Neural progenitor cell (in vitro differentiated cells): ENCODE measurements at regions not wholly inside any gene's neighbourhood (a gene's known extent, or its start where the extent isn't known, plus 50 kb on each side); places are given as distances from the start of the nearest gene placed in this dataset.

Experiments used
- DNase-seq: peaks from one replicate; pipeline ENCODE4 v3.0.0-alpha.2; 2016; ENCODE audit warnings: low spot score
- H2AFZ ChIP-seq: fragments of 200-600 bp; sonication (generic); replicated peaks from 2 replicates; pipeline ENCODE4 v1.6.1; 2016; ENCODE audit warnings: antibody characterized with exemption
- H3F3A ChIP-seq: fragments of 200-600 bp; sonication (generic); 2 replicates; pipeline ENCODE4 v1.6.1; 2016; ENCODE audit warnings: antibody characterized with exemption, low read depth
- H3K27ac ChIP-seq: fragments of 200-600 bp; sonication (generic); 2 replicates; pipeline ENCODE4 v1.5.1; 2016; ENCODE audit warnings: mild to moderate bottlenecking
- H3K27me3 ChIP-seq: fragments of 200-600 bp; sonication (generic); 2 replicates; pipeline ENCODE4 v1.6.1; 2016; ENCODE audit warnings: mild to moderate bottlenecking, moderate library complexity
- H3K36me3 ChIP-seq: fragments of 200-600 bp; sonication (generic); 2 replicates; pipeline ENCODE4 v1.5.1; 2016
- H3K4me1 ChIP-seq: fragments of 200-600 bp; sonication (generic); 2 replicates; pipeline ENCODE4 v1.6.1; 2016; ENCODE audit warnings: mixed run types
- H3K4me2 ChIP-seq: fragments of 200-600 bp; sonication (generic); 2 replicates; pipeline ENCODE4 v1.6.1; 2016
- H3K4me3 ChIP-seq: fragments of 200-600 bp; sonication (generic); 2 replicates; pipeline ENCODE4 v1.5.1; 2016
- H3K79me2 ChIP-seq: fragments of 200-600 bp; sonication (generic); 2 replicates; pipeline ENCODE4 v1.6.1; 2016; ENCODE audit warnings: low read depth
- H3K9ac ChIP-seq: fragments of 200-600 bp; sonication (generic); 2 replicates; pipeline ENCODE4 v1.6.1; 2016
- H3K9me3 ChIP-seq: fragments of 200-600 bp; sonication (generic); 2 replicates; pipeline ENCODE4 v1.5.1; 2016; ENCODE audit warnings: low read depth
- H4K20me1 ChIP-seq: fragments of 200-600 bp; sonication (generic); 2 replicates; pipeline ENCODE4 v1.6.1; 2016; ENCODE audit warnings: low read depth
- H3K27ac Mint-ChIP-seq: 3 replicates; pipeline ENCODE4 v1.8.0; 2021; ENCODE audit warnings: mixed read lengths
- H3K27me3 Mint-ChIP-seq: 2 replicates; pipeline ENCODE4 v1.8.0; 2022; ENCODE audit warnings: low read depth, mild to moderate bottlenecking, inconsistent platforms, moderate library complexity, mixed read lengths; ENCODE audit not compliant: insufficient read depth
- H3K36me3 Mint-ChIP-seq: 3 replicates; pipeline ENCODE4 v1.8.0; 2021; ENCODE audit warnings: mixed read lengths
- H3K4me1 Mint-ChIP-seq: 3 replicates; pipeline ENCODE4 v1.8.0; 2021; ENCODE audit warnings: mixed read lengths
- H3K4me3 Mint-ChIP-seq: 3 replicates; pipeline ENCODE4 v1.8.0; 2021; ENCODE audit warnings: mild to moderate bottlenecking, moderate library complexity, mixed read lengths
- H3K9me3 Mint-ChIP-seq: 3 replicates; pipeline ENCODE4 v1.8.0; 2020; ENCODE audit warnings: mixed read lengths
- CTCF ChIP-seq: fragments of 200-600 bp; sonication (generic); IDR thresholded peaks from 2 replicates; pipeline ENCODE4 v1.5.1; 2017; ENCODE audit warnings: antibody characterized with exemption, mild to moderate bottlenecking
- EZH2 ChIP-seq: fragments of 200-600 bp; sonication (generic); IDR thresholded peaks from 2 replicates; pipeline ENCODE4 v1.6.1; 2017; ENCODE audit warnings: antibody characterized with exemption, mild to moderate bottlenecking, moderate library complexity
- EZH2phosphoT487 ChIP-seq: fragments of 200-600 bp; sonication (generic); IDR thresholded peaks from 2 replicates; pipeline ENCODE4 v1.6.1; 2017; ENCODE audit warnings: antibody characterized with exemption

- H3K36me3 Mint-ChIP-seq, result no peaks in the 10 kb centered on the region
- H3K9me3 Mint-ChIP-seq, result no peaks in the 10 kb centered on the region
- no peaks in the 10 kb centered on the region for H3K79me2 ChIP-seq
- no peak for DNase-seq
- H4K20me1 ChIP-seq, result no peaks in the 10 kb centered on the region
- no peaks in the 10 kb centered on the region for H3K9me3 ChIP-seq
- H3F3A ChIP-seq, result no peaks in the 10 kb centered on the region
- H3K4me3 Mint-ChIP-seq, result no peak overlapping the region
- H2AFZ ChIP-seq, result no peak overlapping the region
- H3K4me2 ChIP-seq, result no peak overlapping the region
- H3K27ac Mint-ChIP-seq, result no peak overlapping the region
- H3K27me3 ChIP-seq, result no peaks in the 10 kb centered on the region
- H3K36me3 ChIP-seq, result no peaks in the 10 kb centered on the region
- no peaks in the 10 kb centered on the region for H3K4me1 Mint-ChIP-seq
- H3K9ac ChIP-seq, result no peak overlapping the region
- no peaks in the 10 kb centered on the region for H3K27me3 Mint-ChIP-seq
- no peaks in the 10 kb centered on the region for H3K4me1 ChIP-seq
- H3K27ac ChIP-seq, result no peak overlapping the region
- no peak overlapping the region for H3K4me3 ChIP-seq
- TF ChIP-seq CTCF (no peak), EZH2 (no peak)
Measured at GRCh38 chr16:25433388-25433787, 175.7 kb upstream of the ZKSCAN2 start.

- Mint-ChIP-seq H3K9me3 (peaks cover 7% of the 10 kb centered on the region), H3K4me1 (no peaks in the 10 kb centered on the region), H3K4me3 (no peak overlapping the region), H3K27ac (no peak overlapping the region), H3K36me3 (no peaks in the 10 kb centered on the region), H3K27me3 (no peaks in the 10 kb centered on the region)
- Histone ChIP-seq H3K9me3 (no peaks in the 10 kb centered on the region), H2AFZ (no peak overlapping the region), H3K4me1 (no peaks in the 10 kb centered on the region), H3K36me3 (peaks cover 4% of the 10 kb centered on the region), H3F3A (no peaks in the 10 kb centered on the region), H4K20me1 (no peaks in the 10 kb centered on the region), H3K4me2 (no peak overlapping the region), H3K27me3 (no peaks in the 10 kb centered on the region), H3K9ac (no peak overlapping the region), H3K4me3 (no peak overlapping the region), H3K27ac (no peak overlapping the region), H3K79me2 (no peaks in the 10 kb centered on the region)
- DNase-seq, result no peak
- TF ChIP-seq EZH2phosphoT487, result no peak
- no peak for TF ChIP-seq EZH2
- no peak for TF ChIP-seq CTCF
Measured at GRCh38 chr16:25431472-25431871, 173.8 kb upstream of the ZKSCAN2 start.

GRCh38 chr16:25426829-25427228 lies 169.2 kb upstream of the ZKSCAN2 start:
- H3K36me3 ChIP-seq, result peaks cover 4% of the 10 kb centered on the region
- no peak overlapping the region for H3K9ac ChIP-seq
- H3K27me3 ChIP-seq, result no peaks in the 10 kb centered on the region
- no peak overlapping the region for H2AFZ ChIP-seq
- H4K20me1 ChIP-seq, result no peaks in the 10 kb centered on the region
- Mint-ChIP-seq H3K4me3 (no peak overlapping the region), H3K9me3 (peaks cover 7% of the 10 kb centered on the region), H3K4me1 (no peaks in the 10 kb centered on the region), H3K27ac (no peak overlapping the region), H3K36me3 (no peaks in the 10 kb centered on the region), H3K27me3 (no peaks in the 10 kb centered on the region)
- DNase-seq, result no peak
- no peak overlapping the region for H3K4me2 ChIP-seq
- no peak overlapping the region for H3K27ac ChIP-seq
- H3K4me1 ChIP-seq, result no peaks in the 10 kb centered on the region
- no peak for TF ChIP-seq EZH2
- no peak for TF ChIP-seq CTCF
- TF ChIP-seq EZH2phosphoT487, result no peak
- no peaks in the 10 kb centered on the region for H3F3A ChIP-seq
- H3K9me3 ChIP-seq, result no peaks in the 10 kb centered on the region
- no peak overlapping the region for H3K4me3 ChIP-seq
- no peaks in the 10 kb centered on the region for H3K79me2 ChIP-seq

- Histone ChIP-seq H3K79me2 (no peaks in the 10 kb centered on the region), H3K9ac (no peak overlapping the region), H3K36me3 (no peaks in the 10 kb centered on the region), H3K27ac (no peak overlapping the region), H3K4me3 (no peak overlapping the region), H3K4me1 (no peaks in the 10 kb centered on the region), H3K27me3 (no peaks in the 10 kb centered on the region), H3K4me2 (no peak overlapping the region), H2AFZ (no peak overlapping the region), H4K20me1 (no peaks in the 10 kb centered on the region), H3F3A (no peaks in the 10 kb centered on the region), H3K9me3 (no peaks in the 10 kb centered on the region)
- H3K4me1 Mint-ChIP-seq, result peaks cover 2% of the 10 kb centered on the region
- no peaks in the 10 kb centered on the region for H3K27me3 Mint-ChIP-seq
- no peak overlapping the region for H3K4me3 Mint-ChIP-seq
- no peak for TF ChIP-seq EZH2
- TF ChIP-seq CTCF, result no peak
- TF ChIP-seq EZH2phosphoT487, result no peak
- no peaks in the 10 kb centered on the region for H3K36me3 Mint-ChIP-seq
- no peak overlapping the region for H3K27ac Mint-ChIP-seq
- no peak for DNase-seq
- no peaks in the 10 kb centered on the region for H3K9me3 Mint-ChIP-seq
Measured at GRCh38 chr16:25419681-25420080, 162.0 kb upstream of the ZKSCAN2 start.
